Keratinocyte (primary cell): ENCODE measurements at regions not wholly inside any gene's neighbourhood (a gene's known extent, or its start where the extent isn't known, plus 50 kb on each side); places are given as distances from the start of the nearest gene placed in this dataset.

ENCODE experiments used
- EZH2 ChIP-seq: IDR thresholded peaks from one replicate; pipeline ENCODE4 v1.6.1; 2012; ENCODE audit warnings: inconsistent platforms, mild to moderate bottlenecking, low read length, moderate library complexity
- TF ChIP-seq, protein P1 (sequence below), 3 experiments: IDR thresholded peaks in 1 of 3; conservative IDR thresholded peaks in 1 of 3; optimal IDR thresholded peaks in 1 of 3; 2 replicates in 2 of 3; 3 replicates in 1 of 3; pipeline versions ENCODE3 to v1.5.1; 2011; ENCODE audit warnings: low read length in 3 of 3, mild to moderate bottlenecking in 3 of 3, moderate library complexity in 2 of 3, control low read depth in 1 of 3, inconsistent platforms in 1 of 3; ENCODE audit not compliant: insufficient read depth in 2 of 3; ENCODE audit errors: extremely low read depth in 1 of 3

DNA sequence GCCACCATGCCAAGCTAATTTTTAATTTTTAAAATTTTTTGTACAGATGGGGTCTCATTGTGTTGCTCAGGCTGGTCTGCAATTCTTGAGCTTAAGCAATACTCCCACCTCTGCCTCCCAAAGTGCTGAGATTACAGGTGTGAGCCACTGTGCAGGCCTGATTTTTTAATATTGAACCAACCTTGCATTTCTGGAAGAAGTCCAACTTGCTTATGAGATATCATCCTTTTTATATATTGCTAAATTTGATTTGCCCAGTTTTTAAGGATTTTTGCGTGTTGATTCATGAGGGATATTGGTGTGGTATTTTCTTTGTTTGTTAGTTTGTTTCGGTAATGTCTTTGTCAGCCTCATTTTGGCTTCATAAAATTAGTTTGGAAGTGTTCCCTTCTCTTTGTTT lies 196.4 kb downstream of the SEC14L1 start:
- TF ChIP-seq EZH2 = no peak
- TF ChIP-seq, protein P1, sequence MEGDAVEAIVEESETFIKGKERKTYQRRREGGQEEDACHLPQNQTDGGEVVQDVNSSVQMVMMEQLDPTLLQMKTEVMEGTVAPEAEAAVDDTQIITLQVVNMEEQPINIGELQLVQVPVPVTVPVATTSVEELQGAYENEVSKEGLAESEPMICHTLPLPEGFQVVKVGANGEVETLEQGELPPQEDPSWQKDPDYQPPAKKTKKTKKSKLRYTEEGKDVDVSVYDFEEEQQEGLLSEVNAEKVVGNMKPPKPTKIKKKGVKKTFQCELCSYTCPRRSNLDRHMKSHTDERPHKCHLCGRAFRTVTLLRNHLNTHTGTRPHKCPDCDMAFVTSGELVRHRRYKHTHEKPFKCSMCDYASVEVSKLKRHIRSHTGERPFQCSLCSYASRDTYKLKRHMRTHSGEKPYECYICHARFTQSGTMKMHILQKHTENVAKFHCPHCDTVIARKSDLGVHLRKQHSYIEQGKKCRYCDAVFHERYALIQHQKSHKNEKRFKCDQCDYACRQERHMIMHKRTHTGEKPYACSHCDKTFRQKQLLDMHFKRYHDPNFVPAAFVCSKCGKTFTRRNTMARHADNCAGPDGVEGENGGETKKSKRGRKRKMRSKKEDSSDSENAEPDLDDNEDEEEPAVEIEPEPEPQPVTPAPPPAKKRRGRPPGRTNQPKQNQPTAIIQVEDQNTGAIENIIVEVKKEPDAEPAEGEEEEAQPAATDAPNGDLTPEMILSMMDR (optimal IDR thresholded peaks at IDR 0.05 in 1 of 3, IDR thresholded peaks at IDR 0.05 in 1 of 3, conservative IDR thresholded peaks at IDR 0.05 in 1 of 3; ENCODE audit: extremely low read depth in 1 of 3, insufficient read depth in 2 of 3, low read length in 3 of 3) = no peak
